Activated naive CD4-positive, alpha-beta T cell treated with anti-CD3 and anti-CD28 coated beads for 36 hours (primary cell): ENCODE measurements at regions not wholly inside any gene's neighbourhood (a gene's known extent, or its start where the extent isn't known, plus 50 kb on each side); places are given as distances from the start of the nearest gene placed in this dataset.

ENCODE experiments used
- CTCF ChIA-PET: fragments of 350-600 bp; sonication (Branson Sonifier 250); formaldehyde crosslinking; loops from one replicate; lab custom pipeline; 2021; ENCODE audit warnings: antibody characterized with exemption; lab: Charles Lee
- DNase-seq: peaks from one replicate; pipeline ENCODE4 v3.0.0-alpha.2; 2020
- H3K27ac Mint-ChIP-seq: one replicate; pipeline ENCODE4 v1.8.0; 2021; ENCODE audit warnings: mild to moderate bottlenecking, mixed read lengths
- H3K27me3 Mint-ChIP-seq: one replicate; pipeline ENCODE4 v1.8.0; 2021; ENCODE audit warnings: low read depth, mixed read lengths
- H3K36me3 Mint-ChIP-seq: one replicate; pipeline ENCODE4 v1.8.0; 2021; ENCODE audit warnings: low read depth, mixed read lengths
- H3K4me1 Mint-ChIP-seq: one replicate; pipeline ENCODE4 v1.8.0; 2021; ENCODE audit warnings: low read depth, mixed read lengths
- H3K4me3 Mint-ChIP-seq: one replicate; pipeline ENCODE4 v1.8.0; 2021; ENCODE audit warnings: mild to moderate bottlenecking, moderate library complexity, mixed read lengths
- H3K9me3 Mint-ChIP-seq: one replicate; pipeline ENCODE4 v1.8.0; 2021; ENCODE audit warnings: mixed read lengths
- intact Hi-C: fragments of 100-400 bp; cut with micrococcal nuclease; formaldehyde crosslinking; loops from one replicate; pipeline ENCODE4 v1.15.1; 2023

DNA sequence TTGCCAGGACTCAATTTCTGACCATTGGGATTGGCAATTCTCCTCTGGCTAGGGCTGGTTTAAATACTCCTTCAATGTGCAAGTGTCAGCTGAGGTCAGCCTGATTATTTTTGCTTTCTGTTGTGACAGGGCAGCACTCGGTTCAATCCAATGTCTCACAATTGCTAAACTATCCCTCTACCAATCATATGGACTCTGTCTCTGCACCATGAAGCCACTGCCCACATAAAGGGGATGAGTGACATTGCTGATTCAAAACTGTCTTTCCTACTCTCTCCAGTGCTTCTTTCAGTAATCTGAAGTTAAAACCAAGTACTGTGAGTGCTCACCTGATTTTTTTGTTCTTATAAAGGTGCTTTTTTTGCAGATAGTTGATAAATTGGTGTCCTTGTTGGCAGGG is 1030.7 kb downstream of the GLUD2 start:
- Mint-ChIP-seq H3K4me3 (no peak overlapping the region), H3K36me3 (no peaks in the 10 kb centered on the region), H3K9me3 (no peaks in the 10 kb centered on the region), H3K4me1 (no peaks in the 10 kb centered on the region), H3K27ac (no peak overlapping the region), H3K27me3 (no peaks in the 10 kb centered on the region)
- CTCF ChIA-PET, result no interaction called here
- intact Hi-C loops, result no loop called here
- no peak for DNase-seq

DNA sequence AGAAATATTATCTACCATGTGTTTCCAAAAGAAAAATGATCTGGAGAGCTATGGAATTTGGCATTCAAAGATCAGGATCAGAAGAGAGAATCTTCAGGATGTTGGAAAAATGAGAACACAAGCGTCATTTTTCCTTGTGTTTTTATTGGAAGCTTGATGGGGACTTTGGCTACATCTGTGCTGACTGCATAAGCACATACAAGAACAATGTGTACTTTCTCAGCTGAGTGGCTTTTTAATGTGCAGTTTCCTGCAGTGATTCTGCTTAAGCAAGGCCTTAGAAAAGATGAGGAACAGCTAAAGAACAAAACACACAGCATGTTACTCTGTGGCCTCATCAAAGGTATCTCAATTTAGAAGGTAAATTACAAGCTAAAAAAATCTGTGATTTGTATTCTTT is 1039.9 kb downstream of the GLUD2 start:
- H3K36me3 Mint-ChIP-seq, result no peaks in the 10 kb centered on the region
- CTCF ChIA-PET, result no interaction called here
- intact Hi-C loops, result no loop called here
- DNase-seq, result no peak
- no peaks in the 10 kb centered on the region for H3K4me1 Mint-ChIP-seq
- H3K27me3 Mint-ChIP-seq, result no peaks in the 10 kb centered on the region
- no peak overlapping the region for H3K27ac Mint-ChIP-seq
- no peaks in the 10 kb centered on the region for H3K9me3 Mint-ChIP-seq
- H3K4me3 Mint-ChIP-seq, result no peak overlapping the region

DNA sequence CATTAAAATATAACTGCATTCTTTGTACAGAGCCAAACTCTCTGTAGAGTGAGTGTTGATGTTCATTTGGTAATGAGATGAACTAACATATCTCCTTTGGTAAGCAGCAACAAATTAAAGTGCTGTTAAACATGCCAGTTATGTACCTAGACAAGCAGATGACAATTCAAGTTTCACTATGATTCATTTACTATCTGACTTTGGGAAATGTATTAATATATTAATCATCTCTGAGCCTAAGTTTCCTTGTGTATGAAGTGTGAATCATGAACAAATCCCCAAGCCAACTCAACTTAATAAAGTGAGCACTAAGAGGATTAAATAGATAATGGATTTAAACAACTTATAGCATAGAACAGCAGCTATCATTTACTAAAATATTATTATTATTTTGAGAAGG is 1044.2 kb downstream of the GLUD2 start:
- H3K4me3 Mint-ChIP-seq, result no peak overlapping the region
- H3K4me1 Mint-ChIP-seq, result no peaks in the 10 kb centered on the region
- H3K27me3 Mint-ChIP-seq, result no peaks in the 10 kb centered on the region
- no peaks in the 10 kb centered on the region for H3K36me3 Mint-ChIP-seq
- CTCF ChIA-PET, result no interaction called here
- H3K27ac Mint-ChIP-seq, result no peak overlapping the region
- intact Hi-C loops, result no loop called here
- no peaks in the 10 kb centered on the region for H3K9me3 Mint-ChIP-seq
- no peak for DNase-seq

DNA sequence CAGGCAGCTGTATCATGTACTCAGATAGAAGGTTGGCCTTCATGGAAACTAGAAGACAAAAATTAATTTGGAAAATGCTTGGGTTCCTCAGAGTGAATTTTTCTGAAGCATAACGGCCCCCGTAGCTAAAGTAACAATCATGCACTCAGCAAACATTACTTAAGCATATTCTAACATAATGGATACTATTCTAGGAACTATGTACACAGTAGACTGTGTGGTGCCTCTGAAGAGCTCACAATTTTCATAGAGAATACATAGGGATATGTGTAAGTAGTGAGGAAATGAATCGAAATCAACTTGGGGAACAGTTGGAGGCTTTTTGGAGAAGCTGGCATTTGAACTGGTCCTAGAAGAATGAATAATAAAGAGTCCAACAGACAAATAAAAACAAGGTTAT is 1045.0 kb downstream of the GLUD2 start:
- CTCF ChIA-PET, result no interaction called here
- Mint-ChIP-seq H3K9me3 (peaks cover 2% of the 10 kb centered on the region), H3K27me3 (no peaks in the 10 kb centered on the region), H3K36me3 (no peaks in the 10 kb centered on the region), H3K4me3 (no peak overlapping the region), H3K27ac (no peak overlapping the region), H3K4me1 (no peaks in the 10 kb centered on the region)
- intact Hi-C loops, result no loop called here
- no peak for DNase-seq

DNA sequence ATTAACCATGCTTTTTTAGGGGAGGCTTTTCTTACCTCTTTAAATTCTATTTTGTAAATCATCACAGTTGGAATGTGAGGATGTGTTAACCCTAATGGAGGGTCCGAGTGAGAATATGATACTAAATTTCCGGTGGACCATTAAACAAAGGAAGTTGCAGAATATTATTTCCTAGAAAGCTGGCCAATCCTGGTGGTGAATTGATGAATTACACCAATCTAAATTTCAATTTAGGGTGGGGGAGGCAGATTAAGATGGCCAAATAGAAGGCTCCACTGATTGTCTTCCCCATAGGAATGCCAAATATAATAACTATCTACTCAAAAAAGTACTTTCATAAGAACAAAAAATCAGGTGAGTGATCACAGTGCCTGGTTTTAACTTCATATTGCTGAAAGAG is 1045.6 kb downstream of the GLUD2 start:
- no peak for DNase-seq
- H3K36me3 Mint-ChIP-seq, result no peaks in the 10 kb centered on the region
- H3K9me3 Mint-ChIP-seq, result peaks cover 2% of the 10 kb centered on the region
- H3K27ac Mint-ChIP-seq, result no peak overlapping the region
- no peak overlapping the region for H3K4me3 Mint-ChIP-seq
- no peaks in the 10 kb centered on the region for H3K27me3 Mint-ChIP-seq
- H3K4me1 Mint-ChIP-seq, result no peaks in the 10 kb centered on the region
- CTCF ChIA-PET, result no interaction called here
- intact Hi-C loops, result no loop called here

DNA sequence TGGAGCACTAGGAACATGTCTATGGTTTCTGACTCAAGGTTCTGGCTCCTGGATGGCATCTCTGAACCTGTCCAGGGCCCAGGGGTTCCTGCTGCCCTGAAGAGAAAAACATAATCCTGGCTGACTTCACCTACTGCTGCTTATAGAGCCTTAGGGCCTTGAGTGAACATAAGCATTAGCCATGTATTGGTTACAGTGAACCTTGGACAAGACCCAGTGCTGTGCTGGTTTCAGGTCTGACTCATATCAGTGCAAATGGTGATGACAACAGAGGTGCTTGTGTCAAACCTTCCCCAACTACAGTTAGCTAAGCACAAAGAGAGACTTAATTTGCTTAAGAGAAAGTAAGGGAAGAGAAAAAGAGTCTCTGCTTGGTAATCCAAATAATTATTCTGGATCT is 1047.2 kb downstream of the GLUD2 start:
- H3K9me3 Mint-ChIP-seq, result peaks cover 2% of the 10 kb centered on the region
- H3K4me1 Mint-ChIP-seq, result no peaks in the 10 kb centered on the region
- intact Hi-C loops, result no loop called here
- no peak overlapping the region for H3K27ac Mint-ChIP-seq
- DNase-seq, result no peak
- CTCF ChIA-PET, result no interaction called here
- H3K36me3 Mint-ChIP-seq, result no peaks in the 10 kb centered on the region
- no peaks in the 10 kb centered on the region for H3K27me3 Mint-ChIP-seq
- no peak overlapping the region for H3K4me3 Mint-ChIP-seq

DNA sequence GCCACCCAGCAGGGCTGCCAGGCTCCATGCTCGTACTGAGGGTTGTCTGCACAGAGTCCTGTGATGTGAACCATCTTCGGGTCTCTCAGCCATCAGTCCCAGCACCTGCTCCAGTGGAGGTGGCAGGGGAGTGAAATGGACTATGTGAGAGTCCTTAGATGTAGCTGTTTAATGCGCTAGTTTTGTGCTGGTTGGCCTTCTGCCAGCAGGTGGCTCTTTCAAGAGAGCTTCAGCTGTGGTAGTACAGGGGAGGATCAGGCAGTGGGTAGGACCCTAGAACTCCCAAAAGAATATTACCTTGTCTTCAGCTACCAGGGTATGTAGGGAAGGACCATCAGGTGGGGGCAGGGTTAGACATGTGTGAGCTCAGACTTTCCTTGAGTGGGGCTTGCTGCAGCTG is 1066.0 kb downstream of the GLUD2 start:
- Mint-ChIP-seq H3K4me1 (no peaks in the 10 kb centered on the region), H3K27me3 (peaks cover 2% of the 10 kb centered on the region), H3K4me3 (no peak overlapping the region), H3K9me3 (no peaks in the 10 kb centered on the region), H3K27ac (no peak overlapping the region), H3K36me3 (no peaks in the 10 kb centered on the region)
- CTCF ChIA-PET, result no interaction called here
- no peak for DNase-seq
- intact Hi-C loops, result no loop called here

DNA sequence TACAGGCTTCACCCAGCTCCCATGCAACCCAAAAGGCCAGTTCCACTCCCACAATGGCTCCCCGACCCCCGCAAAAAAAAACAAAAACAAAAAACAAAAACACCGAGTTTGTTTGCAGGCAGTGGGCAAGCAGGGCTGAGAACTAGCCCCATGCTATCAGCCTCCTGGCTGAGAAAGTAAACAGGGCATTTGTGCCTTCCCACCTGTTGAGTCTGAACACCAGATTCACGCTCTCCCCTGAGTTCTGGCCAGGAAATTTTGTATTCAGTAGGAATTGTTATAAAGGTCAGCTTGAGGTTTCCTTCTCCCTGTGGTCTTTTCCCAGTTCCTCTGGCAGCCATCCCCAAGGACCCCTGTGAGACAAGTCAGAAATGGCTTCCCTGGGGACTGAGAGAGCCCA is 1066.5 kb downstream of the GLUD2 start:
- no peak overlapping the region for H3K27ac Mint-ChIP-seq
- no peaks in the 10 kb centered on the region for H3K9me3 Mint-ChIP-seq
- intact Hi-C loops, result no loop called here
- no peak overlapping the region for H3K4me3 Mint-ChIP-seq
- CTCF ChIA-PET, result no interaction called here
- H3K4me1 Mint-ChIP-seq, result no peaks in the 10 kb centered on the region
- DNase-seq, result no peak
- H3K36me3 Mint-ChIP-seq, result no peaks in the 10 kb centered on the region
- peaks cover 2% of the 10 kb centered on the region for H3K27me3 Mint-ChIP-seq

DNA sequence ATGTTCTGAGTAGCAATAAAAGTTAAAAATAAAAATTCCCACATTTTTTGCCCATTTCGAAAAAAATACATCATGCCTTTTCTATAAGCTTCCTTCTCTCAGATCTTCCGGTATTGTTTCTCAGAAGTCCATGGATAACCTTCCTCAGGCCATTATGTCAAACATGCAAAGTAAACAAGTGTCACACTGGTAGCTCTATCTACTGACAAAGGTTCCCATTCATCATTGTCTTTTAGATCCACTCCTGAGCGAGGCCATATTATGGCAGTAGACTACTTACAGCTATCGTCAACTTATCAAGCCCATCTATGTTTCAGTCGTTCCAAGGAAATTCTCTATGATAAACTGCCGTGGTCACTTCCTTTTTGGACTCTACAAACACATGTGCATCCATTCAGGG is 1068.2 kb downstream of the GLUD2 start:
- DNase-seq, result no peak
- Mint-ChIP-seq H3K27ac (no peak overlapping the region), H3K27me3 (peaks cover 2% of the 10 kb centered on the region), H3K4me1 (no peaks in the 10 kb centered on the region), H3K4me3 (no peak overlapping the region), H3K9me3 (no peaks in the 10 kb centered on the region), H3K36me3 (no peaks in the 10 kb centered on the region)
- intact Hi-C loops, result no loop called here
- CTCF ChIA-PET, result no interaction called here

DNA sequence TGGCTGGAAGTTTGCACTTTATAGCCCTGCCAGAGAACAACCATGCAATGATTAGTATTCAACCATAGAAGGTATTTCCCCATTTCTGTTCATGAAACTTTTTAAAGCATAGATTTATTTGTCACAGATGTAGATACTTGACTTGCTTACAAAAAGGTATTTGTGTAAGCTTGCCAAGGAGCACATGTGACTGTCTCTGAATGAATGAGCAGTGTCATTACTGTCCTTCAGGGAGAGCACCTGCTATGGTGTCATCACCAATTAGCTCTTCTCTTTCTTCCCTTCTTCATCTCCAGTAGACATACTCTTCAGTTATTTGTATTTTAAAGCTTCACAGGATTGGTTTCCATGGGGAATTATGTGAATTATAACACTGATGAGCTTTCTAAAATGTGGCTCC is 1064.7 kb upstream of the GRIA3 start:
- no peaks in the 10 kb centered on the region for H3K36me3 Mint-ChIP-seq
- H3K27ac Mint-ChIP-seq, result no peak overlapping the region
- CTCF ChIA-PET, result no interaction called here
- no peak for DNase-seq
- no peak overlapping the region for H3K4me3 Mint-ChIP-seq
- peaks cover 2% of the 10 kb centered on the region for H3K27me3 Mint-ChIP-seq
- H3K9me3 Mint-ChIP-seq, result no peaks in the 10 kb centered on the region
- H3K4me1 Mint-ChIP-seq, result no peaks in the 10 kb centered on the region
- intact Hi-C loops, result no loop called here

DNA sequence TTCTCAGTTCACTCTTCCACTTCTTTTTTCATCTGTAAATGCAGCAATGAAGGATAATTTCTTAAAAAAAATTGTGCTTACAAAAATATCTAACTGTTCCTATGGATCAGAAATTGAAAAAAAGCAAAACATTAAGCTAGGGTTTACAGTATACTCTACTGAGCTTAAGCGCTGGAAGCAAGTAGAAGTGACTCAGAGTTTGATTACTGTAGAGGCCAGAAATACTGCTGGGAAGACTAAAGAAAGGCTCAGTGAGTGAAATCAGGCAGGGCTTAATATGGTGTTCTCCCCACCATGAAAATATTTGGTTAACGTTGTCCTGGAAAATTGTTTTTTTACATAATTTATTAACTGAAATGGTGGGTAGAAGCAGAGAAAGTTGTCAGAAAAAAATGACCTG is 1061.8 kb upstream of the GRIA3 start:
- Mint-ChIP-seq H3K36me3 (no peaks in the 10 kb centered on the region), H3K4me1 (no peaks in the 10 kb centered on the region), H3K27me3 (no peaks in the 10 kb centered on the region), H3K9me3 (peaks cover 1% of the 10 kb centered on the region), H3K4me3 (no peak overlapping the region), H3K27ac (no peak overlapping the region)
- intact Hi-C loops, result no loop called here
- DNase-seq, result no peak
- CTCF ChIA-PET, result no interaction called here

DNA sequence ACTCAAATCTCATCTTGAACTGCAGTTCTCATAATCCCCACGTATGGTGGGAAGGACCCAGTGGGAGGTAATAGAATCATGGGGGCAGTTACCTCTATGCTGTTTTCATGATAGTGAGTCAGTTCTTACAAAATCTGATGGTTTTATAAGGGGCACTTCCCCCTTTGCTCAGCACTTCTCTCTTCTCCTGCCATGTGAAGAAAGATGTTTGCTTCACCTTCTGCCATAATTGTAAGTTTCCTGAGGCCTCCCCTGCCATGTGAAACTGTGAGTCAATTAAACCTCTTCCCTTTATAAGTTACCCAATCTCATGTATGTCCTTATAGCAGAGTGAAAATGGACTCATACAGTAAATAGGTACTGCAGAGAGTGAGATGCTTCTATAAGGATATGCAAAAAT is 1050.6 kb upstream of the GRIA3 start:
- no peak overlapping the region for H3K4me3 Mint-ChIP-seq
- CTCF ChIA-PET, result no interaction called here
- intact Hi-C loops, result no loop called here
- no peaks in the 10 kb centered on the region for H3K4me1 Mint-ChIP-seq
- DNase-seq, result no peak
- no peaks in the 10 kb centered on the region for H3K9me3 Mint-ChIP-seq
- no peak overlapping the region for H3K27ac Mint-ChIP-seq
- no peaks in the 10 kb centered on the region for H3K27me3 Mint-ChIP-seq
- H3K36me3 Mint-ChIP-seq, result no peaks in the 10 kb centered on the region

DNA sequence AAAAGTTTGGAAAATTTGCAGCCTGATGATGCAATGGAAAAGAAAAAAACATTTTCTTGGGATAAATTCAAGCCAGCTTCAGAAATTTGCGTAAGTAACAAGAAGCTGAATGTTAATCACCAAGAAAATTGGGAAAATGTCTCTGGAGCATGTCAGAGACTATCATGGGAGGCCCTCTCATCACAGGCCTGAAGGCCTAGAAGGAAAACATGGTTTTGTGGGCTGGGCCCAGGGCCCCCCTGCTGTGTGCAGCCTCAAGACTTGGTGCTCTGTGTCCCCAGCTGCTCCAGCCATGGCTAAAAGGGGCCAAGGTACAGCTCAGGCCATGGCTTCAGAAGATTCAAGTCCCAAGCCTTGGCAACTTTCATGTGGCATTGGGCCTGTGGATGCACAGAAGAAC is 1049.8 kb upstream of the GRIA3 start:
- H3K27ac Mint-ChIP-seq, result no peak overlapping the region
- H3K9me3 Mint-ChIP-seq, result no peaks in the 10 kb centered on the region
- intact Hi-C loops, result no loop called here
- CTCF ChIA-PET, result no interaction called here
- no peaks in the 10 kb centered on the region for H3K4me1 Mint-ChIP-seq
- no peaks in the 10 kb centered on the region for H3K27me3 Mint-ChIP-seq
- no peak overlapping the region for H3K4me3 Mint-ChIP-seq
- no peak for DNase-seq
- no peaks in the 10 kb centered on the region for H3K36me3 Mint-ChIP-seq

DNA sequence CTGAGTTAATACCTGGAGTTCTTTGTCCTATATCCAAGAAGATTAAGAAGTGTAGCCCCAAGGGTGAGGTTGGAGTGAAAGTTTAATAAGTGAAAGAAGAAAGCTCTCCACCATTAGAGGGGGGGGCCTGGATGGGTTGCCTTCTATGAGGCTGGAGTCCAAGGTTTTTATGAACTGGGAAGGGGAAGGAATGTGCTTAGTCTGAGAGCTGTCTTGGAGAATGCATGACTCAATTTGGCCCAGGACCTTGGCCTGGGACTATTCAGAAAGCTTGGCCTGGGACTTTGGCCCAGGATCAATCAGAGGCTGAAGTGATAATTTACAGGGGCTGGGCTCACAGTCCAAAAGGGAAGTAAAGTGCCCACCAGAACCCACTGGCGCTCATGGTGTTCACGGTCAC is 1049.0 kb upstream of the GRIA3 start:
- Mint-ChIP-seq H3K4me1 (no peaks in the 10 kb centered on the region), H3K4me3 (no peak overlapping the region), H3K9me3 (no peaks in the 10 kb centered on the region), H3K27me3 (no peaks in the 10 kb centered on the region), H3K36me3 (no peaks in the 10 kb centered on the region), H3K27ac (no peak overlapping the region)
- intact Hi-C loops, result no loop called here
- no peak for DNase-seq
- CTCF ChIA-PET, result no interaction called here
